NCI-H146 treated with DMSO at 0.1 percent for 48 hours (cell line): ENCODE measurements at regions not wholly inside any gene's neighbourhood (a gene's known extent, or its start where the extent isn't known, plus 50 kb on each side); places are given as distances from the start of the nearest gene placed in this dataset.

ENCODE experiments used
- DNase-seq: peaks from one replicate; lab custom pipeline; 2025; ENCODE audit not compliant: unreplicated experiment; lab: John Stamatoyannopoulos, UW

GRCh38 chr1:238153253-238153652 is 262.5 kb upstream of the ZP4 start:
- no peak for DNase-seq

- no peak for DNase-seq
These were observed 261.4 kb upstream of the ZP4 start for GRCh38 chr1:238152119-238152518.

GRCh38 chr1:238143038-238143437 is 252.3 kb upstream of the ZP4 start:
- no peak for DNase-seq

GRCh38 chr1:238141353-238141752 is 250.6 kb upstream of the ZP4 start:
- DNase-seq: no peak

DNA sequence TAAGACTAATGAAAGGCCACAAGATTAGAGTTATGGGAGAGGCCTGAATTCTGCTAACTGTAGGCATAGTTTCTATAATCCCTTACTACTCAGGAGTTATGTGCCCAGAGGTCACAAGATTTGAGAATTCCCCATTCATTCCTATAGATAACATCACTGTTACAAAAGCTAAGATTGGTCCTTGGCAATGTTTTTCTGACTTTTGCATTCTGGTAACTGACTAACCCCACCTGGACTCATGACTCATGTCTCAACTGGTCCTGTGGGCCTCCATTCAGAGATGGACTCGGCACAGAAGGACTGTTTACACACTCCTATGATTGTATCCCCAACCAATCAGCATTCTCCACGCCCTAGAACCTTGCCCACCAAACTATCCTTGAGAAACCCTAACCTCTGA is 249.0 kb upstream of the ZP4 start:
- DNase-seq: no peak

DNA sequence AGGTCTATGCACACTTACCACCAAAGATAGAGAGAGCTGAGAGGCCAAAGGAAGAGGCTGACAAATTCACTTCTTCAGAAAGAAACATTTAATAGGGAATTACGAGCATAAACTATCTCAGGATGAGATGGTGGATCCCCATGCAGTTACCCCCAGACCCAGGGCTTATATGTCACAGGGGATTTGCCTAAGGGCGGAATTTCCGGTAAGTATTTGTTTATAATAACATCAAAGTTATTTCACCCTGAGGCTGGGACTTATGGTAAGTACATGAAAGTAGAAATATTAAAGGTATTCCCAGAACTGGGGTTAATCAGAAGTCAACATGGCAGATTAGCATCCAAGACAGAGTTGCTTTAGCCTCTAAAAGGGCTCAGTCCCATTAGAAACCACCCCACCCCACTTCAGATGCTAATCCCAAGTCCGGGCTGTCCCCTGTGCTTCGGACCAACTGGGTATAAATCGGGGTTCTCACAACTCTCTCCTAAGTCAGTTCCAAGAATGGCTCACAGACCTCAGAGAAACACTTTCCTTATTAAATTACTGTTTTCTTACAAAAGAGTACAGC is 247.4 kb upstream of the ZP4 start:
- no peak for DNase-seq

- DNase-seq: no peak
These were observed 245.3 kb upstream of the ZP4 start for GRCh38 chr1:238135708-238136664.

DNA sequence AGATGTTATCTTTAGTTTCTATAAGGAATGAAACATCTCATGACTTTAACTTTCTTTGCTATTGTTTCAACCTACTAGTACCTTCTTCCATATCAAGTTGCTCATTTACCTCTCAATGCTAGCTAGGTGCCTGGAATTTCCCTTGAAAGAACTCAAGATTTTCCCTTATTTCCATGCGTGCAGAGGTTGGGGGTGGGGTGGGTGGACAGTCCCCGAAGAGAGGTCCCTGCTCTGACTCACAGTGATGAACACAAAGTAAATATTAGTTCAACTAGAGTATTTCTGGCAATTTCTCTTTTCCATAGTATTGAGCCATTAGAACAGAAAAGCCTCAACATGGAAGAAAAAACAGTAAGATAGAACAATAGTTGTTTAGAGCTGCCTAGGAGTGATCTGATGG is 239.0 kb upstream of the ZP4 start:
- no peak for DNase-seq

DNA sequence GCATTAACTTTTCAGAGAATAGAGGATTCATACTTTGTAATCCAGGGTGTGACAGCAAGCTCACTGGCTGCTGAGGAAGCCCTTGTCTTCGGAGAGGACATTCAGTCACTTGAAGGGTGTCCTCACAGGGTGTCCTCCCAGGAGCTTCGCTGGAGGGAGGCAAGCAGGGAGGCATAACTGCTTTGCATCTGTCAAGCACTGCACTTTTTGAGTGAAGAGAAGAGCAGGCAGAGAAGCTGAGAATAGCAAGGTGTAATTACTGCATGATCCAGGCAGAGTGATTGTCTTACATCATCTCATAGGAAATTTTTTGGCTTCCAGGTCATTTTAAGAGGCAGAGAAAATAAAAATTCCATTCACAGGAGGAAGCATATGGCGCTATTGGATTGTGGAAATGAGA is 232.5 kb upstream of the ZP4 start:
- DNase-seq: no peak

DNA sequence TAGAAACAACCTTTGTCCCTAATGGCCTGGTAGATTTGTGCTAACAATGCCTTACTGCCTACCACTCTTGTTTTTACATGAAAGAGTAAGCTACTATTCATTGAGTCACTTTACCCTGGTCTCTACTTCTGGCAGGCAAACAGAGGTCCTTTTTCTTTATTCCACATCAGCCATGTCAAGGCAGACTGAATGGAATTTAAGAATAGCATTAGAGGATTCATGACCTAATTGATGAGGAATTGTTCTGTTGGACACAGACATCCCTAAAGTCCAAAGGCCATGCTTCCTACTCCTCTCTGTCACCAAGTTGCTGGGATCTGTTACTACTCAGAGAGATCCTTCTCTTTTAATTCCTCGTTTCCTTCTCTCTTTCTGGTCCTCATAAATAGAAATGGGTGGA is 229.1 kb upstream of the ZP4 start:
- DNase-seq: no peak

- no peak for DNase-seq
These were observed 228.3 kb upstream of the ZP4 start for GRCh38 chr1:238119060-238119459.

DNA sequence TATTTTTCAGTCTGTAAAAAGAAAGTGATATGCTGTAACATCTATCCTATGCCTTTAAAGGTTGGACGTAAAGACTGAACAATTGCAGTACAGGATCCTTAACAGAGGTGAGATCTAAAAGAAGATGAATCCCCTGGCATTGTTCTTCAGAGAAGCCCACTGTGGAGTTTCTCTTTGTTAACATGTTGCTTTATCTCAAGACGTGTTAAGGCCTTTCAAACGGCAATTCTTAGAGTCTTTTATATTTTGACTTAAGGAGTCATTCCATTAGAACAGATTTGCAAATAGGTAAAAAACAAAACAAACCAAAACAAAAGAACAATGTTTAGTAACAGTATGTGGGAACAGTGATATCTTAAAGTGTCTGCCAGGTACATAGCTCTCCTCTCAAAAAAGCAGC is 225.1 kb upstream of the ZP4 start:
- DNase-seq: no peak

DNA sequence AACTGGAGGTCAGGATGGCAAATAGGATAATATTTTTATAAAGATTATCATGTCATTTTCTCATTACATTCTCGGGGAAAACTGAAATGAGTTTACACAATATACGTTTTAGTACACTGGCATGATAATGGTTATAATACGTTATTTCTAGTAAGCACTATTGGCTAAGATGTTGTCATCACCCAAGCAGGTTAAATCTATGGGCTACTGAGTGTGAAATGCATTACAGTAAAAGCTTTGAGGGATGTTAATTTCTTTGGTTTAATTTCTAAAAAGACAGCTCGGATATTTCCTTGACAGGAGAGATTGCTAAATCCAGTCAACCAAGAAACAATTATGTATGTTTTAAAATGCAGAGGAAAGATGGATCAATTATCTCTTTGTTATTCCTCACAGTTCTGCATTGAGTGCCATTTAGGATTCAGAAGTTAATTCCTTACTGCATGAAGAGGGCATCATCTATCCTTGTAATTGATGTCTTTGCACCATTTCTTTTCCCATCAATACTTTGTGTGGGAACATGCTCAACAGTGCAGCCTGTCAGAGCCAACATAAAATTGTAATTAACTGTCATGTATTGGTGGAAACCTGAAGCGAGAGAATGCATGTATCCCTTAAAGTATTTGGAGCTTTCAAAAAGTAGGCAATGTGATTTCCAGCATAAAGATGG is 222.4 kb upstream of the ZP4 start:
- no peak for DNase-seq

DNA sequence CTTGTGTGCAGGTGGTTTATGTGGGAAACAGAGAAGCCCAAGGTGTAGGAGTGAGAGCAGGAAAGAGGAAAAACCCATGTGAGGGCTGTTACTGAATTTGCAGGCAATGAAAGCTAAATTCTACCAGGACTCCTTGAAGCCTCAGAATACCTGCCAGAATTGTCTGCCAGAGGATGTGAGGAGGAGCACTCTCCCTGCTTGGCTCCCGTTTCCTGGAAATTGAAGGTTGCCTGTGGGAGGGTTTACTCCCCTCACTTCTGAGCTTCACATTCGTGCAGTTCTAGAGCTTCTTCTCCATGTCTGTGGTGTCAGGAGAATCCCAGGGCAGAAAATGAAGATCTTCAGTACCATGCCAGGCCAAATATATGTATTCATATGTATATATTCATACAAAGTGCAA is 220.8 kb upstream of the ZP4 start:
- no peak for DNase-seq

DNA sequence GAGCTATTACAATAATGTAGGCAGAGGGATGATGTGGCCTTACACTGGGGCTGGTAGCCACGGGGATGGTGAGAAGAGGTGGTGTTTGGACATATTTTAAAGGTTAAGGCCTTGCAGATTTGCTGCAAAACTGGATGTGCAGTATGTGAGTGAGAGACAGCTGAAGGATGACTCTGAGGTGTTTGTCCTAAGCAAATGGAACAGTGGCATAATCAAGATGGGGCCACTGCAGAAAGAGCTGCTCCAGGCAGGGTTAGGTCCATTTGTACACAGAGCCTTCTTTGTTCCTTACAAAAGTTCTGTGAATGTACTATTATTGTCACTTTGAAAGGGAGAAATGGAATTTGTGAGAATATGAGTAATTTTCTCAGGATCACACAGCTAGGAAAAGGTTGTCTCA is 220.4 kb upstream of the ZP4 start:
- no peak for DNase-seq

DNA sequence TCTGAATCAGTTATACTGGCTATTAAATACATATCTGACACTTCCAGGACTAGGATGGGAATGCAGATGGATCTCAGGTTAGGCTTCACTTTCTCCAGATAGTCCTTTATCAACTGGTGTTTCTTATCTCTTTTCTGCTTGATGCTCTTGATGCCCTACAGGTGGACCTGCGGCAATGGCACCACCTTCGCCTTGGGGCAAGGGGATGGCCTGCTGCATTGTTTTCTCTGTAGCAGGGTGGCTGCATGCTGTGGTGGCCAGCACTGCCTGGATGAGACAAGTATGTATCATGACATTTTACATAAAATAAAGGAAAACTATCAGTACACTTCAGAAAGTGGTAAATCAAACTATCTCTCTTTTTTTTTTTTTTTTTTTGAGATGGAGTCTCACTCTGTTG is 217.7 kb upstream of the ZP4 start:
- no peak for DNase-seq

DNA sequence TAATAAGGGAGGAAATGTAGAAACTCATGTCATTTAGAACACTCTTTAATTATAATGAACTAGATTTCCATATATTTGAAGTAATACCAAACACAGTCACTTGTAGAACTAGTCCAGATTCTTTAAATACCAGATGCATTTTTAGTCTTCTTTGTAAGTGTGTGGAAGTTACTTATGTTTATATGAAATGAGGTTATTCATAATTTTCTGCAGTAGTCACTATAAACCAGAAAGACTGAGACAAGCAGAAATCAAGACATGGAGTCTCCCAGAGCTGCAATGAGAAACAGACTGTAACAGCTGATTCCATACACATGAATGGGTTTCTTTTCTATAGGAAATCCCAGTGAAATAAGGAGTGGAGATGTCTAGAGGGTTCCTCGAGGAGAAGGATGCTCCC is 216.6 kb upstream of the ZP4 start:
- no peak for DNase-seq

DNA sequence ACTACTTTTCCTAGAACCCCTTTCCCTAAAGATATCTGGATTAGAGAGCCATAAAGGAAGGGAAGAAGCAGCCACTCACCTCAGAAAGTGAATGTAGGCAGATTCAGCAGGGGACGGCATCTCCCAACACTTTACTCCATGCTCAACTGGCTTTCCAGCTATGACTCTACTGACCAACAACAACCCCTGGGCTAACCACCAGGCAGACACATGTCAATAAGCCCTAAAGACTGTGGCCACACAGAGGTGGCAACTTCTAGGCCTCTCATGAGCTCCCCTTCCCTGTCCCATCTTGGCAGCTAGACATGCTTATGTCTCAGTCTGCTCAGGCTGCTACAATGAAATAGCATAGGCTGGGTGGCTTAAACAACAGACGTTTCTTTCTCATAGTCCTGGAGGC is 214.0 kb upstream of the ZP4 start:
- no peak for DNase-seq

DNA sequence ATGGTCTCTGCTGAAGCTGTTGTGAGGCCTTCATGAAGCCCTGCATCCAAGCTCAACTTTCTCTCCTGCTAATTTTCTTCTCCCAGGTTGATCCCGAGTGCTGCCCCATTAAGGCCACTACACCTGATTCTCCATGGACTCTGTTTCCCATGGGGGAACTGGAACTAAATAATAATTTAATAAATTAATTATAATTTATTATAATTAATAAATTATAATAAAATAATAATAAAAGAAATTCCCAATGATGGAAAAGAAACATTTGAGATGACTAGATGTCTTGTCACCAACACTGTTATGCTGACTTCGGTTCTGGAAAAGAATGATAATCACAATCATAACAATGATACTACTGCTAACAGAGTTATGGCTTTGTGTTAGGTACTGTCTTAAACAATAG is 211.2 kb upstream of the ZP4 start:
- no peak for DNase-seq

- no peak for DNase-seq
These were observed 209.1 kb upstream of the ZP4 start for GRCh38 chr1:238099871-238100270.

- no peak for DNase-seq
These were observed 198.9 kb upstream of the ZP4 start for GRCh38 chr1:238089615-238090014.
